ENCODE measurements at regions not wholly inside any gene's neighbourhood (a gene's known extent, or its start where the extent isn't known, plus 50 kb on each side); places are given as distances from the start of the nearest gene placed in this dataset.

GRCh38 chr1:165057956-165058355 lies 298.6 kb downstream of the LMX1A start:
- TF ChIP-seq CTCF (IDR thresholded peaks at IDR 0.05): no peak
- TF ChIP-seq POLR2A (IDR thresholded peaks at IDR 0.05; ENCODE audit: low read length): no peak
- no peak for TF ChIP-seq RFX5 (IDR thresholded peaks at IDR 0.05)
- no peak for TF ChIP-seq JUNB (IDR thresholded peaks at IDR 0.05)
- no peak for TF ChIP-seq REST (IDR thresholded peaks at IDR 0.05)
